A172 (cell line): ENCODE measurements at regions not wholly inside any gene's neighbourhood (a gene's known extent, or its start where the extent isn't known, plus 50 kb on each side); places are given as distances from the start of the nearest gene placed in this dataset.

Experiments
- DNase-seq: peaks from one replicate; pipeline ENCODE4 v3.0.0-alpha.2; 2015; ENCODE audit warnings: low spot score

DNA sequence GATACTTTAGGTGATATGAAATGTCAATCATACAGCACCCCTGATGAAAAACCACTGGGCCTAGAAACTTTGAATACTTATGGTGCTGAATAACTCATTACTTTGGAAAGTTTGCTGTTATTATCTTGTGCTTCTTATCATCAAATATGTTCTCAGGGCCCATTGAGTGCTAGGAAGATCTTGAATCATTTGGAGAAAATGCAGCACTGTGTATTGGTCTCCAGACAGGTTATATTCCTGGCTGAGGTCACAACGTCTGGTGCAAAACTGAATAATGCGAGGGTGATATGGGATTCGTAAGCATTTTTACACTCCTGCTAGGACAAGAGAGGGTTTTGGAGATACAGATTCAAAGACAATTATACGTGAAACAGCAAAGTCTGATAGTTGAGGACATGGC lies 249.4 kb upstream of the TNC start:
- DNase-seq: no peak

DNA sequence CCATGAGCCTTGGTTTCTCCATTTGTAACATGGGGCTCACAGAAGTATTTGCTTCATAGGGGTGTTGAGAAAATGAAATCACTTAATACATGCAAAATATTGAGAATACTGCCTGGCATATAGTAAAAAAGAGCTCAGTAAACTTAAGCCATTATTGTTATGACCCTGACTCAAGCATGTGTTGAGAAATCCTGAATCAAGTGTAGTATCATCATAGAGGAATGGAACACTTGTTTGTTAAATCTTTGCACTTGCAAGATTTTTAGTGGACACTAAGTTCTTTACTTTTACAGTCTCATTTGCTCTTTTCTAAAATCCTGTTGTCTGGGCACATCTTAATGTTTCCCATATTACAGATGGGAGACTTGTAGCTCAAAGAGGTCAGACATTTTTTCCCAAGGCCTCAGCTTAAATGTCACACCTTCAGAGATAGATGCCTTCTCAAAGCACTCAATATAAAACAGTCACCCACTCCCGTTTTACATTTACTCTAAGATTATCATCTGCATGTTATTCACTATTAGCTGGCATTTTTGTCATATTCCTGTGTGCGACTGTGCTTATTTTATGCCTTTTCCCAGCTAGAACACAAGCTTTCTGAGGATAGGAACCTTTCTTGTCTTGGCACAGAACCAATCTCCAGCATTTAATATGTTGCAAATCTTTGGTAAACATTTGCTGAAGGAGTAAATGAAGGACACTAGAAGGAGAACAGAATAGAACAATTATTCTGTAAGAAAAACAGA lies 250.0 kb upstream of the TNC start:
- no peak for DNase-seq

DNA sequence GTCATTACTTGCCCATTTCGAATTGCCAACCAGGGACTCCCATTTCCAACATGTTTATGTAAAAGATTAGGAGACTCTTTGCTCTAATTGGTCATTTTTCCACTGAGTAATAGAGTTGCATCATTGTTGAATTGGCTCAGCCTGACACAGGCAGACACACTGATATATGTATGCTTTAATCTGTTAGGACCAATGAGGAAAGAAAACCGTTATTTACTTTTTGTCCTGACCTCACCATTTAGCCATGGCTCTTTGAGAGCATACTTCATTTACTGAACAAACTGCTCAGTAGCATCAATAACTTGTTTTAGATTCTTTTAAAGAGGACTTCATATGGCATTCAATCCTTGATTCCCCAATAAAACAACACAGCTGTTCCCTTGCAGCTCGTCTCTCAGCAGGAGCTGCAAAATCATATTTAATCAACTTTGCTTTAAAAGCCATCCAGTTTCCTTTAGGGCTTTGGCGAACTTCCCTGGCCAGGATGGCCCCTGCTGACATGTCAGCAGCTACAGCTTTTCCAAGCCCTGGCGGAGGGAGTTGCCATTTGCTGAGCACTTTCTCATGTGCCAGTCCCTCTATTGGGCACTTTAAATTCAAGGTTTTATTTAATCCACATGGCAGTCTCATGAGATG lies 251.5 kb upstream of the TNC start:
- peak; percentile 85 for DNase-seq

DNA sequence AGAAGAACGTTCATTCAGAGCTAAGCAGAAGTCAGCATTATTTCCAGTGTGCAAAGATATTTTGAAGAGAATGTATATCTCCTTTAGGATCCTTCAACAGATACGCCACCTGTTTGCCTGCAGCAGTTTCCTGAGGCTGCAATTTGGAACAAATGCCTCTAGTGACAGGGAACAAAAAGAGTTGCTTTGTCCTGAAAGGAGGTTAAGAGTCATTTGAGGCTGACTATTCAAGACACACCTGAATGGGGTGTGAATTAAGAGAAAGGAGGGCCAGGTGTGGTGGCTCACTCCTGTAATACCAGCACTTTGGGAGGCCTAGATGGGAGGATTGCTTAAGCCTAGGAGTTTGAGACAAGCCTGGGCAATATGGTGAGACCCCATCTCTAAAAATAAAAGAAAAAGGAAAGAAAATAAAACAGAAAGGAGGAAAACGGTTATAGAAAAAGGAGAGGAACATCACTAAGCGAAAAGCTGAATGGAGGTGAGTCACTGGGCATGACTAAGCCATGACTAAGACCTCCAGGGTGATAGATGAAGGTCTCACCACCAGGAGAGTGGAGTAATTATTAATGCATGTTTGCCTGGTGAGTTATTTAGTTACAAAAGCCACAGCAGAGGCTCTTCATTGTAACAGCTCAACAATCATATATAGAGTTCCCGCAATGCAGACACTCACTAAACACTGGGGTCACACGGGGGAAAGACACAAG lies 255.2 kb upstream of the TNC start:
- peak; percentile 99 for DNase-seq

DNA sequence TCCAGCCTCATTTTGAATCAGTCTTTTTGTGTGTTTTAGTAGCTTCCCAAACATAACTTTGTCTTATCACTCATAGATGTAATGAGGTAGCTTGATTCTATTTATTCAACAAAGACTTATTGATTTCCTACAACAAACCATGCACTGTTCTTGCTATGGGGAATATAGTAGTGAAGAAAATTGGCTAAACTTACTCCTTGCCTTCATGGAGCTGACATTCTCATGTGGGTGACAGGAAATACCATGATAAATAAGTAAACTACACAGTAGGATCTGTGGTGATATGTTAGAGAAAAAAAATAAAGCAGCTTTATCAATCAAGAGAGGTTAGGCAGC lies 255.7 kb upstream of the TNC start:
- DNase-seq: no peak

DNA sequence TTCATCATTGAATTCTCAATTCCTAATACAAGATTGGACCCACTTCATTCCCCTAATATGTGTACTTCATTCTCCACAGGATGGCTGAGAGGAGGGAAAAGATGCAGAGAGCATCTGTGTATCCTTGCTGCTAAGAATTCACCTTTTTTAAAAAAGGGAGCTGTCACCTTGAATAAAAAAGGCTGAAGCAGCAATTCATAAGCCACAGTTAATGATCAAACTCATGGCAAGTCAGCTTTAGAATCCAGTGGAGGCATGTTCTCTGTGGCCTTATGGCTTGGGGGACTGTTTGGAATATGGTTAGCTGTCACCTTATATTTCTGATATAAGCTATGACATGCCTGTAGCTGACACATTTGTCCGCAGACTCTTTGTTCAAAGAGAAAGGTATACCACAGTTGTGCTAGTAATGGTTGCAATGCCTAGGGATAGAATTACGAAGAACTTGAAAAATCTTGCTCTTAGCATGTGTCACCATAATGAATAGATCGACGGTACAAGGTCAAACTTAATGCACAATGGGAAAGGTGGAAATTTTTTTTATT lies 256.8 kb upstream of the TNC start:
- DNase-seq: no peak

DNA sequence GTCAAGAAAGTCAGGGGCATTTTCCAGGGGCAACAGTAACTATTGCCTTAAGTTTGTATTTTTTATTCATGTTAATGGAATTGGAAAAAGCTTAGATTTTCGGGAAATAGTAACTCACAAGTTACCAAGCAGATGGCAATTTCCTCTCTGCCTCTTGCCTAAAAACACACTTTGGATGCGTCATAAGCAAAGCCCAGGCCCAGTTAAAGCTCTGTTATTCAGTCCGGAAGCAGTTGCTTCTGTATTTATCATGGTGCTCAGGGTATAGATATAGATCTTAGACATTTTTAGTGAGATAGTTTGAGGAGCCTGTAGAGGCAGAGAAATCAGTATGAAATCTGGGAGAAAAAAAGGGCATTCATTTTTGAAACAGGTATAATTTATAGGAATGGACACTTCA lies 260.3 kb upstream of the TNC start:
- DNase-seq: no peak

DNA sequence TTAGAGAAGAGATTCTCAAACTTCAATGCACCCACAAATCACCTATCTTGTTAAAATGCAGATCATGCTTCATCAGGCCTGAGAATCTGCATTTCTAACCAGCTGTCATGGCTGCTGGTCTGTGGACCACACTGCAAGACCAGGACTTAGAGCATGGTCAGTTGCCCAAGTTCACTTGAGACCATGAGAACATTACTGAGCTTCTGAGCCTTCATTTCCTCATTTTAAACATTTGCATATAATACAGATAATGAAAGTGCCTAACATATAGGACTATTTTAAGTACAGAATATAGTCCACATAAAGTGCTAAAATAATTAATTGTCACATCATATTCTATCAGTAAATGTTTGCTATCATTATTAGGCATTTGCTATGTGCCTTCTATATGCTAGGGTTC lies 260.8 kb upstream of the TNC start:
- DNase-seq: no peak

DNA sequence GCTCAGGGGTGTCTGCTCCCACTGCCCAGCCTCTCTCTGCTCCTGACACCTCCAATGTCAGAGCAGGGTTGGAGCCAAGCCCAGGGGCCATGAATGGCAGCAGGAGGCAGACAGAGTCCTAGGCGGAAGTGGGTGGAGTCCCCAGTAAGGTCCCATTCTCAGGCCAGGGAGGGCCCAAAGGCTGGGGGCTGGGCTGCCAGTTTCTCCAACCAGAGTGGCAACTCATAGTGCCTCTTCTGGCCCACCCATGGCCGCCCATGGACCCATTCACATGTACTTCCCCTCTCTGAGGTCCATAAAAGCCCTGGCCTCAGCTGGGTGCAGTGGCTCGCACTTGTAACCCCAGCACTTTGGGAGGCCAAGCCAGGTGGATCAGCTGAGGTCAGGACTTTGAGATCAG lies 261.8 kb upstream of the TNC start:
- DNase-seq: no peak

DNA sequence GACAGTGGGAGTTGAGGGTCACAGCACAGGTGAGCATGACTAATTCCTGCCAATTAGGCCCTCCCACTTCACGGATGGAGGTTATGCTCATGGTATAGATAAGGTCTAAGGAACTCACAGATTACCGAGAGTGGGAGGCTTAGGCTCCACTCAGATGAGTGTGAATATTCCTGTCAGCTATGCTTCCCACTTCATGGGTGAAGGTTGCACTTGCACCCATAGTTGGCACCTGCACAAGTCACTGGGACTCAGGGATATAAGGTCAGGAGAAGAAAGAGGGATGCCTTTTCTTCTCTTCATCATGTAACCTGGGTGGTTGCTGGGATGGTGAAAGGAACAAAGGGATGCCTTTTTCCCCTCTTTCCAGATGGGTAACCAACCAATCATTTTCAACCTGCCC lies 264.9 kb upstream of the TNC start:
- no peak for DNase-seq

DNA sequence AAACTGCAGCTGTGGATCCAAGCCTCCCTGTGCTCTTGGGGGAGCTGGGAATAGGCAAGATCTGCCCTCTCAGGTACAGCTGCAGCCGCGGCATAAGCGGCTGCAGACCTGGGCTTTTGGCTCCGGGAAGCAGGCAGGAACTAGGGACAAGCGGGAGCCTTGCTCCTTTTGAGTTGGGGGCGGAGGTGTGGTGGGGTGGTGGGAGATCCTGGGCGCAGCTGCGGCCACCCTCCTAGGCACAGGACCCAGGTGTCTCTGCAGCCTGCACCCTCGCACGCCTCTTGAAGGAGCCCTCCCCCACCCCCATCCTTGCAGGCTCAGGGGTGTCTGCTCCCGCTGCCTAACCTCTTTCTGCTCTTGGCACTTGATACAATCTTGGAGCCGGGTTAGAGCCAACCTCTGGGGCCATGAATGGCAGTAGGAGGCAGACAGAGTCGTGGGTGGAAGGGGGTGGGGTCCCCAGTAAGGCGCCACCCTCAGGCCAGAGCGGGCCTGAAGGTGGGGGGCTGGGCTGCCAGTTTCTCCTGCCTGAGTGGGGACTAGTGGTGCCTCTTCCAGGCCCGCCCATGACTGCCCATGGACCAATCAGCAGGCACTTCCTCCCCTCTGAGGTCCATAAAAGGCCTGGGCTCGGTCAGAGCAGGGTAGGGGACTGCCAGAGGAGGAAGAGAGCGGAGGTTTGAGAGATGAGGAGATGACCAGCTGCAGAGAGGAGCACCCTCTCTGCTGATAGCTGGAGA lies 267.6 kb upstream of the TNC start:
- DNase-seq: no peak

DNA sequence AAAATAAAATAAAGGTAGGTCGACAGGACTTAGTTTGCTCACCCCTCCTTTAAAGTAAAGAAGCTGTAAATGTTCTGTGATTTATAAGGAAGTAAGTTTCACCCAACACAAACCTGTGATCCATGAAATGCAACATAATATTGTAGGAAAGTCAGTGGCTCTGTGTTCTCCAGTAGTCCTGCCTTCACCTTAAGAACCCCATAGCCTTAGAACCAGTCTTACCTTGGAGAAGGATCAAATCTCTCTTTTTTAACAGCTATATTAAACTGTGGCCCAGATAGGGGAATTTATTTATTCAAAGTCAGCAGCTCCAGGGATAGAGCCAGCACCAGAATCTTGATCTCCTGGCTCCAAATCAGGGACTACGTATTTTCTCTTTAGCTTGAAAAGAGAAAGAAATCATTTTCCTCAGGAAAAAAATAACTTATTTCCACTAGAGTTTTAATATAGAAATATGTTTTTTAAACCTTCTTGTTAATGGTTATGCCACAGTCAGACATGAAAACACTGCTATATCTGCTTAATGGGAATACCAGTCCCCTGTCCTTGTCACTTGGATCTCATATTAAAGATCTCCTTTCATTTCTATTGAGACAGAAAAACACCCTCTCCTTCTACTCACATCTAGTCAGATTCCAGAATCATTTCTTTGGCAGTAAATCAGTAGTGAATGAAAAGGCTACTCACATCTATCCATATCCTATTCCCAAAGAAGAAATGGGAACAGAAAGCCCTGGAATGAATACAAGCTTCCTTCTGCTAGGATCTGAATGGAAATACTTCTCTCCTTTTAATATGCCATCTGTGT lies 269.2 kb upstream of the TNC start:
- no peak for DNase-seq

DNA sequence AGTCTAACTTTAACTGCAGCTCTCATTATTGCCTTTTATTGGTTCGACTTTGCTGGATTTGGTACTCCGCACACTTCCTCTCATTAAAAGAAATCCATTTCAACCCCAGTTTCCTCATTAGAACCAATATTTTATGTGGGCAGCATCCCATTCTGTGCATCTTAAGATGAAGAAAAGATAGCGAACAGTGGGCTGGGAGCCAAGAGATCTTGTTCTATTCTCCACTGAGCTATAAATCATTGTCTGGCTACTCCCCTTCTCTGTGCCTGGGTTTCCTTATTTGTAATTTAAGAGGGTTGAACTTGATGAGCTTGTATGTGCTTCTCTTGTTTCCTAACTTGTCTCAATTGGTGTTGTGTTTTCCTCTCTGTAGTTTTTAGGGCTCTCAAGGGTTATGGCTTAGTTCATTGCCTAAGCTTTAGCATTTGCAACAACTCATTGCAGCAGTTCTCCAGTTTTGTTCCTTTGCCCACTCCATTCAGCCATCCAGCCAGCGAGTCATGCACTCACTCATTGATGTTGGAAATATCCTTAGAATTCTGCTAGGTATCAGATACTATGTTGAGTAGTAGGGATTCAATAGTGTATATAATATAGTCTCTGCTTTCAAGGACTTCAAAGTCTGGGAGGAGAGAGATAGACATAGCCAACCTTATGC lies 273.3 kb upstream of the TNC start:
- DNase-seq: no peak

DNA sequence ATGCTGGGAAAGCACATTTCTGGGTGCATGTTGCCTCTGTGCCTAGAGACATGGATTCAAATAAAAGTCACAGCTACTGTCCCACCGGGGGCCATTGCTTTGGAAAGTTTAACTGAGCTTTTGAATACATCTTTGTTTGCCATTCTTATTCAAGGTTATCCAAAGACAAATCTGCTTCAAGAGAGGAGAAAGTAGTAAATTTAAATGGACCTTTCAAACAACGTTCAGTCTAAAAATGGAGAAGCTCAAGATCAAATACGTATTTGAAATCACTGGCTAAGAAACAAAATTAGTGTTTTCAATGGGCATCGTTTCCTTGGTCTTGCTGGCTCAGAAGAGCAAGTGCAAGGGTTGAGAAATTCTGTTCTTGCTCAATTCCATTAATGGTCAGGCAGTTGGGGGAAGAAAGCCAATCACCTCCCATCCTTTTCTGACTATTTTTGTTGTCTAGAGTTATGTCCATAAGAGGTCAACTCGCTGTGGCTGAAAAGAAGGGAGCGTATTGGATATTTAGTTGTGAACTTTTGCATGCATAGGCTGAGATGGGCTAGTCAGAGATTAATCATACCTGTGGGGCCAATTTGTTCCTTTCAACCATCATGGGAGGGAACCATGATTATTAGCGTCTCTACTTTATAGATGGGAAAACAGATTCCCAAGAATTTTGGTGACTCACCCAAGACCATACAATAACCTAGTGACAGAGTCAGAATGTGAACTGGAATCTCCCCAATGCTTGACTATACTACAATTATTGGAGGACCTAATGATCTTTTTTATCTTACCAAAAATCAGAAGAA lies 276.2 kb upstream of the TNC start:
- peak; percentile 19 for DNase-seq

DNA sequence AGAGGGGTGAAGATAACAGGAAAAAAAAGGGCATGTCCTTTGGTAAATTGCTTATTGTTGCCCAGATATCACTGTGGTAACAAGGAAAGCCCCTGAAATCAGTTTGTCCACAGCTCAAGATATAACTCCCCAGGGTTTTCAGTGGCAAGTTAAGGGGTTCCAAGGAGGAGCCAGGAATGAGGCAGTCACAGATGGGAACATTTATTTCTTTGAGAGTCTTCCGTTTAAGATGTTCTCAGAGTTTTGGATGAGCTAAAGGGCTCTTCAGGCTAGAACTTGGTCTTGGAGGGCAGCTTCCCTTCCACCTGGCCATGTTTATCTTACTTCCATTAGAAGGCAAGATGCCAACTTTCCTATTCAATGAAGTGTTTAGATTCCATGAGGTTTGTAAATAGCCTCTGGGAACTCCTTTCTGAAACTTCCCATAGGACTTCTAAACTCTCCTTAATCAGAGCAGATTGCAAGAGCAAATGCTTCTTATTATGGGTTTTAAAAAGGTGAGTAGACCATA lies 277.6 kb upstream of the TNC start:
- peak; percentile 32 for DNase-seq

DNA sequence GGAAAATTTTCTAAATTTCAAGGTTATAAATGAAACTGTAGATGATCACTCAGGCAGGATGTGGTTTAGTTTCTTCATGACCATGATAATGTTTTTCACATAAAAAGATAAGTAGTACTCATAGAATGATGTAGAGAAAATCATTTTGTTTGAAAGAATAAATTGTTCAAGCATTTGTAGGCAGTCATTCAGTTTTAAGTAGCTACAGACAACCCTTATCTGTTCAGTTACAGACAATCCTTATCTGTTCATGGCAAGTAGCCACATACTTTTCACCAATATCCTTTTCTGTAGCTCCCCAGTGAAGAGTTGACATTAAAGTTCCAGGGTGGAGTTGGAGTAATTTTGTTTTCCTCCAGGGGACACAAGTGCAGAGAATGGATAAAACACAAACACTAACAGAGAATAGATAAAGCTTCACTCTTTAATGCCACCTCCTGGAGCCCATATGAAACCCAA lies 278.1 kb upstream of the TNC start:
- peak; percentile 48 for DNase-seq

DNA sequence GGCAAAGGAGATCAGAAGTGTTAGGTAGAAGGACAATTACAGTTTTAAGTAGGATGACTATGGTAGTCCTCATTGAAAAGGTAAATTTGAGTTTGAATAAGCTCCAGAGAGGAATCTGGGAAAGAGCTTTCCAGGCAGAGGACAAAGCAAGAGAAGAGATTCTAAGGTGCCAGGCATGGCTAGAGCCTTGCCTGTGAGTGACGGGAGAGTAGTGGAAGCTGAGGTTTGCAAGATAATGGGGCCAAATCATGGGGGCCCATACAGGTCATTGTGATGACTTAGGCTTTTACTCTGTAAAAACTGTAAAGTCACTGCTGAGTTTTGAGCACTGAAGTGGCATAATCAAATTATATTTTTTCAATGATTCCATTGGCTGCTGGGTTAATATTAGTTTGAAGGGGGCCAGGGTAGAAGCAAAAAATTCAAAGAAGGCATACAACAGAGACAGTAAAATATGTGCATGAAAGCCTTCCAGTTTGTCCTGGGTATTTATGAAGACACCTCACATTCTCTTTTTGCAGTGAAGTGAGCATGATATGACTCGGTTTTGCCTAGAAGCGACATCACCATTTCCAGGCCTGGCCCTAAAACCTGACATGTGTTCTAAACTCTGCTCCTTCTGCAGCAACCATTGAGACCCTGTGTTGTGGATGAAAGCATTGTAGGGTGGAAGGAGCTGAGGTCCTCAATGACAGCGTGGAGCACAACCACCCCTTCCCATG lies 279.8 kb upstream of the TNC start:
- DNase-seq: no peak

DNA sequence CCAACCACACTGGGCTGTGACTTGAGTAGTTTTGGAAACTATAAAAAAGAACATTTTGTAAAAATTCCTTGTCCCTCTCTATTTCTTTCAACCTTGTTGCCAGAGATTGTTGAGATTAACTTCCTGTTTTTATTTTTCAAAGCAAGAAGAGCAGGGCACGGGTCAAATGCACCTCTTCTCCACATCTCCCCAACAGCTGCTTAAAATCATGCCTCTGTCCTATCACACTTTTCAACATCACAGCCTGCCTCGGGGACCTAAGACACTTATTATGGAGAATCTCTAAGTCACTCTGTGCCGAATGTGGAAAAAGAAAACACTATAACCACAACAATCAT lies 280.3 kb upstream of the TNC start:
- no peak for DNase-seq

DNA sequence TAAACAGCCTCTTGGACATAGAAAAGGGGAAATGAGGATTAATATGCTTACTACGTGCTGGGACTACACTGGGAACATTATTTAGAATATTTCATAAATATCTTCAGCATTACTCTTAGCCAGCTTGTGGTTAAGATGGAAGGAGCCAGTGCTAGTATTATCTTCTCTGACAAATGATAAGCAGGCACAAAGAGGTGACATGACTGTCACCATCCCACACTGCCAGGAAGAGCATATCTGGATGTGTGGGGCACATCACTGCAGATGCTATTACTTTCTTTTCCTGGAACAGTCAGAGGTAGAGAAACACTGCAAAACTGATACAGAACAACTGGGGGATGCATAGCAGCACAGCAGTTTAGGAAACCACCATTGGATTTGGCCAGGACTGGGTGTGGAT lies 281.0 kb upstream of the TNC start:
- no peak for DNase-seq
